ENCODE measurements at regions not wholly inside any gene's neighbourhood (a gene's known extent, or its start where the extent isn't known, plus 50 kb on each side); places are given as distances from the start of the nearest gene placed in this dataset.

DNA sequence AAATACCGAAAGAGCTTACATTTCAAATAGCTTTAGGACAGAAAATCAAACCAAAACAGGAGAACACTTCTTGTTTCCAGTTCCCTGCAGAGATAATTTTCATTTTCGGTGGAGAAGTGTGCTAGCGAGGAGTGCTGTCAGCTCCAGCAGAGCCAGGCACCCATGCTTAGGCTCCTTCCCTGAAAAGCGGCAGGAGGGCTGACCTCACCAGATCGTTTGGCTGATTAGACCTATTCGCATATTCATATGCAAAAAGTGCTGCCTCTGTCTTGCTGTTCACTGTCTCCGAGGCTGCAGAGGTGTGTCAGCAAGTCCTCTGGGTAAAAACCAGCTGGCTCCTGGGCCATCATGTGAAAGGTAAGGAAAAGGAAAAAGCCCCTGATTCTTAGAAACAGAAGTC lies 225.8 kb upstream of the COPS8 start:
- no peaks in the 10 kb centered on the region for H3K36me3 ChIP-seq (ENCODE audit: control insufficient read depth in 3 of 3, insufficient read depth in 2 of 3, low read depth in 1 of 3, low read length in 3 of 3)
- WGBS, 3 donors, result 75 to 88% (median 87%) methylated on average over 7 of the region's 7 CpGs
- no peaks in the 10 kb centered on the region for H3K27me3 ChIP-seq (ENCODE audit: control insufficient read depth in 3 of 3, insufficient read depth in 3 of 3, low read length in 3 of 3)
- FAIRE-seq (no peak), DNase-seq (no peak)
- H3K27ac ChIP-seq (ENCODE audit: low read depth in 1 of 3, low read length in 2 of 3), result no peak overlapping the region
- peaks cover 0 to 20% of the 10 kb centered on the region in 2 donors for H3K9me3 ChIP-seq (ENCODE audit: control insufficient read depth in 2 of 2, insufficient read depth in 1 of 2, low read depth in 1 of 2, low read length in 1 of 2)
- no peaks in the 10 kb centered on the region for H3K4me1 ChIP-seq (ENCODE audit: control insufficient read depth in 3 of 3, insufficient read depth in 2 of 3, low read depth in 1 of 3, low read length in 2 of 3)
- no peak overlapping the region for H3K4me3 ChIP-seq (ENCODE audit: low read depth in 1 of 3, low read length in 3 of 3)

DNA sequence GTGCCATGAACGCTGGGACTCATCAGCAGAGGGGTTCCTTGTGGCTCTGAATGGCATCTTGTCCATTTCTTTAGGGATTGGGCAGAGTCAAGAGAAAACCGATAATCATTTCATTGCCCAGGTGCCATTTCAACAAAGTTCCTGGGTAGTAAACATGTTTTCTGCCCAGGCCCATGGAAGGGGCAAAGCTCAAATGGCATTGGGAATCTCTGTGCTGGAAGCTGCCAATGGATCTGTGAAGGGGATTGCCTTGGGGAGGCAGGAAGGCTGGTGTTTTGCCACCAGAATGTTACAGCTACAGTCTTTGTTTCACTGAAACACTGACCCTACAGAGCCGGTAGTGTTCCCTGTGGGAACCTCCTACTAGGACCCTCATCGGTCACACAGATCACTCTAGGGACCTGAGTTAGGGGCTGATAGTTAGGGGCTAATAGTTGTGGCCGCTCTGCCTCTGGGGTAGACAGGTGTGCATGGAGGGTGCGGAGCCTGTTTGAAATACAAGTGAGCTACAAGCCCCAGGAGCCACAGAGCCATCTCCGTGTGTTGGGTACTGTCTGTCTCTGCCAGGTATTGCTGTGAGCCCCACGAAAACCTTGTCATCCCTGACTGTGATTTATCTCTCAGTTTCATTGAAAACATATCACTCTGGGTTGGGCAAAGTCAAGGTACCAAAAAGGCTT lies 224.4 kb upstream of the COPS8 start:
- Histone ChIP-seq H3K9me3 (ENCODE audit: control insufficient read depth in 2 of 2, insufficient read depth in 1 of 2, low read depth in 1 of 2, low read length in 1 of 2) (peaks cover 0 to 23% of the 10 kb centered on the region in 2 donors), H3K36me3 (ENCODE audit: control insufficient read depth in 3 of 3, insufficient read depth in 2 of 3, low read depth in 1 of 3, low read length in 3 of 3) (no peaks in the 10 kb centered on the region), H3K27me3 (ENCODE audit: control insufficient read depth in 3 of 3, insufficient read depth in 3 of 3, low read length in 3 of 3) (no peaks in the 10 kb centered on the region), H3K27ac (ENCODE audit: low read depth in 1 of 3, low read length in 2 of 3) (no peak overlapping the region), H3K4me3 (ENCODE audit: low read depth in 1 of 3, low read length in 3 of 3) (no peak overlapping the region), H3K4me1 (ENCODE audit: control insufficient read depth in 3 of 3, insufficient read depth in 2 of 3, low read depth in 1 of 3, low read length in 2 of 3) (no peaks in the 10 kb centered on the region)
- DNase-seq (no peak), FAIRE-seq (no peak)
- WGBS, 3 donors, result 79 to 85% (median 84%) methylated on average over 8 of the region's 8 CpGs

DNA sequence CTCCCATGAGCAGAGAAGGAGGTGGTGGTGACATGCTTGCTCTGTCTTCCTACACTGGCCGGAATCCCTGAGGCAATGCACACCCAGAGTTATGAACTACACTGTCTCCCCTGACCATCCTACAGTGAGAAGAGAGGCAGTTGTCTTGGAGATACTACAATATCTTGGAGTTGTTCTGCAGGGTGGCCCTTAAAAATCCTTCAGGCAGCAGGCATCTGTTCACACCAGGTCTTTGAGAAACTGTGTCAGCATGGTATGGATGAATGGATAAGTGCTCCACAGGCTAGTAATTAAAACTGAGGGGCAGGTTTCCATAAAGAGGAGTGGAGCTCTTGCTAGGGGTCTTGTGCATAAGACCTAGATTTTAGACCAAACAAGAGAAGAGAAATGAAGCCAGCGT lies 223.7 kb upstream of the COPS8 start:
- WGBS, 3 donors, result 88 to 90% (median 88%) methylated on average over 2 of the region's 2 CpGs
- H3K27me3 ChIP-seq (ENCODE audit: control insufficient read depth in 3 of 3, insufficient read depth in 3 of 3, low read length in 3 of 3), result no peaks in the 10 kb centered on the region
- no peak for FAIRE-seq
- peaks cover 0 to 23% of the 10 kb centered on the region in 2 donors for H3K9me3 ChIP-seq (ENCODE audit: control insufficient read depth in 2 of 2, insufficient read depth in 1 of 2, low read depth in 1 of 2, low read length in 1 of 2)
- H3K4me1 ChIP-seq (ENCODE audit: control insufficient read depth in 3 of 3, insufficient read depth in 2 of 3, low read depth in 1 of 3, low read length in 2 of 3), result no peaks in the 10 kb centered on the region
- no peak overlapping the region for H3K4me3 ChIP-seq (ENCODE audit: low read depth in 1 of 3, low read length in 3 of 3)
- H3K27ac ChIP-seq (ENCODE audit: low read depth in 1 of 3, low read length in 2 of 3), result no peak overlapping the region
- H3K36me3 ChIP-seq (ENCODE audit: control insufficient read depth in 3 of 3, insufficient read depth in 2 of 3, low read depth in 1 of 3, low read length in 3 of 3), result no peaks in the 10 kb centered on the region
- DNase-seq, result no peak

DNA sequence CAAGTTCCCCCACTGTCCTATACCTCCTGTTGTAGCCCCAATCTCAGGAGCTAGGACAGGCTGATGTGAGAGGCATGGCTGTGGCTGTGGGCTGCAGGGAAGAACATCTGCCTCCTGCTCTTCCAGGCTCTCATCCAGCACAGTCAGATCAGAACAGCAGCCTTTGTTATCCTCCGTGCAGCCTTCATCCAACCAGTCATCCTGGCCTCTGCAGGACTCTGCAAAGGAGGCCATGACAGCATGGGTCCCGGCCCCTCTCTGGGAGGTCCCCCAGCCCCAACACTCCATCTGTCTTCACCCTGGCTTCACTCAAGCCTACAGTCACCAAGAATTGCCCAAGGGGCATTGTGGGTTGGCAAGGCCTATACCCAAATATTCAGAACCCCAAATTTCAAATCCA lies 223.2 kb upstream of the COPS8 start:
- FAIRE-seq, result no peak

DNA sequence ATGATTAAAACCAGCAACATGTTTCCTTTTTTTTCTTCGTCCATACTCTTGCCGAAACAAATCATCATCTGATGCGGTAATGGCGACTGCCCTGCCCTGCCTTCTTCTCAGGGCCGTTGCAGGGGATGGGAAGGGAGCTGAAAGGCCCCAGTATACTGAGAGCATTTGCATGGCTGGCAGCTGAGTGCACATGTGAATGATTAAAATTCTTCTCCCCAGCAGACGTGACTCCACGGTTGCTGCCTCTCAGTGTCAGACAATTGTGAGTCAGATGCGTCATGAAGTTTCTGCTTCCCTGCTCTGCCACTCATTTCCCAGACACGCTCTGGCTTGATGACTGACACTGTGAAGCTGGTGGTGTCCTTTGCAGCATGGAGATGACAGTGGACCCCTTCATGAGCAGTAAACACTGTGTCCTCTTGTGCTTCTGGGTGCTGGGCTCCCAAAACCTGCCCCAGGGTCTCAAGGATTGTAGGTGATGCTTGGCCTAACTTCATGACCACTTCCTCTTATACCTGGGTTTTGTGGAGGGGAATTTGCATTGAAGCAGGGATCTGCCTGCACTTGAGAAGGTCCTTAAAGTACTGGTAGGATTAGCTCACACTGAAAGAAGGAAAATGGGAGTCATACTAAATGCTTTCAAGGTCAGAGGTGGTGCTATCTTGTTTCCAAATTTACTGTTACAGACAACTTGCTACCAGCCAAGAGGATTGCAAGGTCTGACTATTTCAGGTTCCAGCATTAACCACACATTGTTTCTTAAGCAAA lies 222.5 kb upstream of the COPS8 start:
- no peaks in the 10 kb centered on the region for H3K27me3 ChIP-seq (ENCODE audit: control insufficient read depth in 3 of 3, insufficient read depth in 3 of 3, low read length in 3 of 3)
- H3K36me3 ChIP-seq (ENCODE audit: control insufficient read depth in 3 of 3, insufficient read depth in 2 of 3, low read depth in 1 of 3, low read length in 3 of 3), result no peaks in the 10 kb centered on the region
- H3K9me3 ChIP-seq (ENCODE audit: control insufficient read depth in 2 of 2, insufficient read depth in 1 of 2, low read depth in 1 of 2, low read length in 1 of 2), result peaks cover 0 to 23% of the 10 kb centered on the region in 2 donors
- 81 to 93% (median 87%) methylated on average over 9 of the region's 9 CpGs for WGBS, 3 donors
- DNase-seq (no peak), FAIRE-seq (no peak)
- no peak overlapping the region for H3K27ac ChIP-seq (ENCODE audit: low read depth in 1 of 3, low read length in 2 of 3)
- no peak overlapping the region for H3K4me3 ChIP-seq (ENCODE audit: low read depth in 1 of 3, low read length in 3 of 3)
- H3K4me1 ChIP-seq (ENCODE audit: control insufficient read depth in 3 of 3, insufficient read depth in 2 of 3, low read depth in 1 of 3, low read length in 2 of 3), result no peaks in the 10 kb centered on the region

More for the DNA sequence above, 223.2 kb upstream of the COPS8 start:
- 87 to 92% (median 89%) methylated on average over 2 of the region's 2 CpGs for WGBS, 3 donors
- Histone ChIP-seq H3K27me3 (ENCODE audit: control insufficient read depth in 3 of 3, insufficient read depth in 3 of 3, low read length in 3 of 3) (no peaks in the 10 kb centered on the region), H3K4me1 (ENCODE audit: control insufficient read depth in 3 of 3, insufficient read depth in 2 of 3, low read depth in 1 of 3, low read length in 2 of 3) (no peaks in the 10 kb centered on the region), H3K9me3 (ENCODE audit: control insufficient read depth in 2 of 2, insufficient read depth in 1 of 2, low read depth in 1 of 2, low read length in 1 of 2) (peaks cover 0 to 23% of the 10 kb centered on the region in 2 donors), H3K36me3 (ENCODE audit: control insufficient read depth in 3 of 3, insufficient read depth in 2 of 3, low read depth in 1 of 3, low read length in 3 of 3) (no peaks in the 10 kb centered on the region), H3K27ac (ENCODE audit: low read depth in 1 of 3, low read length in 2 of 3) (no peak overlapping the region), H3K4me3 (ENCODE audit: low read depth in 1 of 3, low read length in 3 of 3) (no peak overlapping the region)
- DNase-seq, result no peak

DNA sequence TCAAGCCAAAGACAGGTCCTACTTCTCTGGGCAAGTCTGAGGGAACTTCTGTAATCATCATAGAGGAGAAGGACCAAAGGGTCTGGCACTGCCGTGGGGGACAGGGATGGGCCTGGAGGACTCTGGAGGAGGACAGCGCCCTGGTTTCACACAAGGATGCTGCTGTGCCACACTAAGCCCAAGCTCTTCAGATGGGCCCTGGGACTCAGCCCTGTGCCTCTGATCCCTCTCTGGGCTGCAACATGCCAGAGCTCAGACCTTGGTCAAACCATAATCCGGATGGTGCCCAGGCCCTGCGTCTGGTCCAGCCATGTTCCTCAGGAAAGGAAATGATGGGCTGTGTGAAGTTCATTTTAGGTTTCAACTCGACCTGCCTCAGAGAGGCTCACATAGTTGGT lies 222.0 kb upstream of the COPS8 start:
- WGBS, 3 donors, result 85 to 91% (median 89%) methylated on average over 5 of the region's 5 CpGs
- H3K9me3 ChIP-seq (ENCODE audit: control insufficient read depth in 2 of 2, insufficient read depth in 1 of 2, low read depth in 1 of 2, low read length in 1 of 2), result peaks cover 0 to 20% of the 10 kb centered on the region in 2 donors
- no peak for DNase-seq
- no peaks in the 10 kb centered on the region for H3K27me3 ChIP-seq (ENCODE audit: control insufficient read depth in 3 of 3, insufficient read depth in 3 of 3, low read length in 3 of 3)
- no peak for FAIRE-seq
- no peak overlapping the region for H3K27ac ChIP-seq (ENCODE audit: low read depth in 1 of 3, low read length in 2 of 3)
- H3K4me1 ChIP-seq (ENCODE audit: control insufficient read depth in 3 of 3, insufficient read depth in 2 of 3, low read depth in 1 of 3, low read length in 2 of 3), result peaks cover 0 to 1% (median 0%) of the 10 kb centered on the region in 3 donors
- H3K36me3 ChIP-seq (ENCODE audit: control insufficient read depth in 3 of 3, insufficient read depth in 2 of 3, low read depth in 1 of 3, low read length in 3 of 3), result no peaks in the 10 kb centered on the region
- no peak overlapping the region for H3K4me3 ChIP-seq (ENCODE audit: low read depth in 1 of 3, low read length in 3 of 3)

DNA sequence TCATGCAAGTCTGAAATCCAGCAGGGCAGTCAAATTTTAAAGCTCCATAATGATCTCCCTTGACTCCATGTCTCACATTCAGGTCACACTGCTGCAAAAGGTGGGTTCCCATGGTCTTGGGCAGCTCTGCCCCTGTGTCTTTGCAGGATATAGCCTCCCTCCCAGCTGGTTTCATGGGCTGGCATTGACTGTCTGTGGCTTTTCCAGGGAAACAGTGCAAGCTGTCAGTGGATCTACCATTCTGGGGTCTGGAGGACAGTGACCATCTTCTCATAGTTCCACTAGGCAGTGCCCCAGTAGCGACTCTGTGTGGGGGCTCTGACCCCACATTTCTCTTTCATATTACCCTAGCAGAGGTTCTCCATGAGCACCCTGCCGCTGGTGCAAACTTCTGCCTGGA lies 220.6 kb upstream of the COPS8 start:
- Histone ChIP-seq H3K4me1 (ENCODE audit: control insufficient read depth in 3 of 3, insufficient read depth in 2 of 3, low read depth in 1 of 3, low read length in 2 of 3) (peaks cover 0 to 2% (median 0%) of the 10 kb centered on the region in 3 donors), H3K4me3 (ENCODE audit: low read depth in 1 of 3, low read length in 3 of 3) (no peak overlapping the region), H3K36me3 (ENCODE audit: control insufficient read depth in 3 of 3, insufficient read depth in 2 of 3, low read depth in 1 of 3, low read length in 3 of 3) (no peaks in the 10 kb centered on the region), H3K9me3 (ENCODE audit: control insufficient read depth in 2 of 2, insufficient read depth in 1 of 2, low read depth in 1 of 2, low read length in 1 of 2) (peaks cover 0 to 19% of the 10 kb centered on the region in 2 donors), H3K27me3 (ENCODE audit: control insufficient read depth in 3 of 3, insufficient read depth in 3 of 3, low read length in 3 of 3) (no peaks in the 10 kb centered on the region), H3K27ac (ENCODE audit: low read depth in 1 of 3, low read length in 2 of 3) (no peak overlapping the region)
- no peak for DNase-seq
- no peak for FAIRE-seq
- WGBS, 3 donors, result 88 to 95% (median 91%) methylated on average over 2 of the region's 2 CpGs

DNA sequence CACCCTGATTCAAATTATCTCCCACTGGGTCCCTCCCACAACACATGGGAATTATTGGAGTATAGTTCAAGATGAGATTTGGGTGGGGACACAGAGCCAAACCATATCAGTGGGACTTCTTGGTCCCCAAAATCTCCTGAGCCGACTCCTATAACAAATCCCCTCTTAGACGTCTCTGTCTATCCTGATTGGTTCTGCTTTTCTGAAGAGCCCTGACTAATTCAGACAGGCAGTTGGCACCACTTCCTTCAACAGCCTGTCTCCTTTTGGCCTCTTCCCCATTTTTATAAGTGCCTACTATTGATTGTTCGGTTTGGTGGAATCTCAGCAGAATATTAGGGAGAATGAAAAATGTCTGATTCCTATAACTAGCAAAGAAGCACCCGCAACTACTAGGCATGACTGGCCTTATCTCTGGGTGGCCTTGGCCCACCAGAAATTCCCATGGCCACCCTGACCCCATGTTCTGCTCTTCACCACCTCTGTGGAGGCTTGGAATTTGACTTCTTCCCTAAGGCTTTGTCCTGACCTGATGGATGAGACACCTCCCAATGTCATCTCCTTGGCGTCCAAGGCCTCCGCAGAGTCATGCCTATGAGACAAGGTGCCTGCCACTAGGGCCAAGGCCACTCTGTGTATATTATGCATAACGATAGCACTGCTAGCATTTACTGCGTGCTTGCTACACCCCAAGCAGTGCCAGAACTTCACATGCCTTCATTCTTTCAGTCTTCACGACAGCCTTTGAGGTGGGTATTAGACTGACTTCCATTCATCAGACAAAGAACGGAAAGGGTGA lies 218.9 kb upstream of the COPS8 start:
- whole genome bisulfite sequencing, 3 donors, result 84 to 86% (median 85%) methylated on average over 10 of the region's 10 CpGs
- FAIRE-seq, result no peak
- no peak for DNase-seq
- H3K4me1 ChIP-seq (ENCODE audit: control insufficient read depth in 3 of 3, insufficient read depth in 2 of 3, low read depth in 1 of 3, low read length in 2 of 3), result peaks cover 0 to 4% (median 3%) of the 10 kb centered on the region in 3 donors
- peaks cover 0 to 19% of the 10 kb centered on the region in 2 donors for H3K9me3 ChIP-seq (ENCODE audit: control insufficient read depth in 2 of 2, insufficient read depth in 1 of 2, low read depth in 1 of 2, low read length in 1 of 2)
- no peak overlapping the region for H3K4me3 ChIP-seq (ENCODE audit: low read depth in 1 of 3, low read length in 3 of 3)
- H3K36me3 ChIP-seq (ENCODE audit: control insufficient read depth in 3 of 3, insufficient read depth in 2 of 3, low read depth in 1 of 3, low read length in 3 of 3), result no peaks in the 10 kb centered on the region
- H3K27me3 ChIP-seq (ENCODE audit: control insufficient read depth in 3 of 3, insufficient read depth in 3 of 3, low read length in 3 of 3), result no peaks in the 10 kb centered on the region
- H3K27ac ChIP-seq (ENCODE audit: low read depth in 1 of 3, low read length in 2 of 3), result no peak overlapping the region

Measured in small intestine (tissue), 7 donors.